ENCODE measurements at regions not wholly inside any gene's neighbourhood (a gene's known extent, or its start where the extent isn't known, plus 50 kb on each side); places are given as distances from the start of the nearest gene placed in this dataset.

DNA sequence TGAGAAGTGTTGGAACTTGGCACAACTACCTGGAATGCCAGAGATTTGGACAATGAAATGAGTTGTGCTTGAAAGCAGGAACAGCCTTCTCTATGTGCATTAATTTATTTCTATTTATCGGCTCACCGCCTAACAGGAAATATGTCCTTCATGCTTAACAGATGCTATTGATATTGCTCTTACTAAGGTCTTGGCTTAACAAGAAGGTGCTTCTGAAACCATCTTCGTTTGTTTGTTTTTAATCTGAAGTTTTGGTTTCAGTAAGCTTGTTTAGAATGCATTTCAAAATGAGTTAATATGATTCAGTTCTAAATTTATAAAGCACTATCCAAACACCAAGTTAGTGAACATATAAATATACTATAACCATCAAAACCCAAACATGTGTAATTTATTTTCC is 898.3 kb upstream of the B3GALT2 start:
- Histone ChIP-seq H3K4me1 (ENCODE audit: control insufficient read depth, insufficient read depth, low read length) (no peaks in the 10 kb centered on the region), H3K36me3 (ENCODE audit: control insufficient read depth, insufficient read depth, low read length) (no peaks in the 10 kb centered on the region), H3K9ac (ENCODE audit: low read depth, low read length) (no peak overlapping the region), H3K27me3 (ENCODE audit: control insufficient read depth, insufficient read depth, low read length) (no peaks in the 10 kb centered on the region), H3K9me3 (ENCODE audit: control insufficient read depth, insufficient read depth, low read length) (no peaks in the 10 kb centered on the region), H3K4me3 (ENCODE audit: low read depth, low read length) (no peak overlapping the region)

DNA sequence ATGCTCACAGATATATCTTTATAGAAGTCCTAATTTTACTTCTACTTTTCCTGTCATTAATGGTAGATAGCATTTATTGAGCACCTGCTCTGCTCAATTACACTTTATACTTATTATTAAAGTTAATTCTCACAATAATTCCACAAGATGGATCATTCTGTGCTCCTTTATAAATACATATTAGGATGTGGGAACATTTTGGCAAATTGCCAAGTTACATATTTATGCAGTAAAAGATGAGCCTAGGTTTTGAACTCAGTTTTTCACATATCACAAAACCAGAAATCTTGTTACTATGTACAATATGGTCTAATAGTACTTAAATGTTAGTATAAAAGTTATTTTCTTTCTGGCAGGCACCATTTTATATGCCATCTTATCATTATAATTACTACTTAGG is 895.0 kb upstream of the B3GALT2 start:
- no peaks in the 10 kb centered on the region for H3K27me3 ChIP-seq (ENCODE audit: control insufficient read depth, insufficient read depth, low read length)
- H3K9ac ChIP-seq (ENCODE audit: low read depth, low read length): no peak overlapping the region
- H3K4me3 ChIP-seq (ENCODE audit: low read depth, low read length): no peak overlapping the region
- H3K9me3 ChIP-seq (ENCODE audit: control insufficient read depth, insufficient read depth, low read length): no peaks in the 10 kb centered on the region
- no peaks in the 10 kb centered on the region for H3K36me3 ChIP-seq (ENCODE audit: control insufficient read depth, insufficient read depth, low read length)
- no peaks in the 10 kb centered on the region for H3K4me1 ChIP-seq (ENCODE audit: control insufficient read depth, insufficient read depth, low read length)

DNA sequence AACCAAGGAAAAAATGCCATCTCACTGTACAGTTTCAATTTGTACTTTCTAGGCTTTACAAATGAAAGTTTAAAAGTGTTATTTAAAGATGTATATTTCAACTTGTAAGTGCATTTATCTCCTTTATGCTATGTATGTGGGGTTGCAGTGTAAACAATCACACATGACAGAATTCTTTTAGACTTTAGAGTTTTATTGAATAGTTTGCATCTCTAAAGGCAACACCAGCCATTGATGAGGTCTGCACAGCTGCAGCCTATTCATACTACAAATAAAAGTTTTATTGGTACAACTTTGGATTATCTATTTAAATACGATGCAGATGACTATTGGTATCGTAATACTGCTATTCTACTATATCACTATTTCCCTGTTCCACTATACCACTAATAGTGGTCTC is 894.4 kb upstream of the B3GALT2 start:
- no peaks in the 10 kb centered on the region for H3K9me3 ChIP-seq (ENCODE audit: control insufficient read depth, insufficient read depth, low read length)
- H3K4me3 ChIP-seq (ENCODE audit: low read depth, low read length): no peak overlapping the region
- no peak overlapping the region for H3K9ac ChIP-seq (ENCODE audit: low read depth, low read length)
- no peaks in the 10 kb centered on the region for H3K4me1 ChIP-seq (ENCODE audit: control insufficient read depth, insufficient read depth, low read length)
- no peaks in the 10 kb centered on the region for H3K27me3 ChIP-seq (ENCODE audit: control insufficient read depth, insufficient read depth, low read length)
- no peaks in the 10 kb centered on the region for H3K36me3 ChIP-seq (ENCODE audit: control insufficient read depth, insufficient read depth, low read length)

DNA sequence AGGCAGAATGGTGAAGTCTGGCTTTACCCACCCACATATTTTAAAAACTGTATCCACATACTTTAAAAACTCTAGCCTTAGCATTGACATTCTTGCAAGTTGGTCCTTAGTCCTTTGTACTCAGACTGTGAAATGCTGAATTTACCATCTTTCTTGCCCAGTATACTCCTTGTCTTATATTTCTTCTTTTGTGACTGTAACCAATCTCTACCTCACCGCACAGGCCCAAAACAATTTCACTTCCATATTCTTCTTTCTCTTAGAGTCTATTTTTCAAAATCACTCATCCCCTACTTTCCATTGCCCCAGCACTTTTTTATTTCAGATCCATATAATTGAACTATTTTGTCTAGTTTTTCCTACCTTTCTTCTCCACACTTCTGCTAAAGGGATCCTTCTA is 892.4 kb upstream of the B3GALT2 start:
- Histone ChIP-seq H3K27me3 (ENCODE audit: control insufficient read depth, insufficient read depth, low read length) (no peaks in the 10 kb centered on the region), H3K4me1 (ENCODE audit: control insufficient read depth, insufficient read depth, low read length) (no peaks in the 10 kb centered on the region)

DNA sequence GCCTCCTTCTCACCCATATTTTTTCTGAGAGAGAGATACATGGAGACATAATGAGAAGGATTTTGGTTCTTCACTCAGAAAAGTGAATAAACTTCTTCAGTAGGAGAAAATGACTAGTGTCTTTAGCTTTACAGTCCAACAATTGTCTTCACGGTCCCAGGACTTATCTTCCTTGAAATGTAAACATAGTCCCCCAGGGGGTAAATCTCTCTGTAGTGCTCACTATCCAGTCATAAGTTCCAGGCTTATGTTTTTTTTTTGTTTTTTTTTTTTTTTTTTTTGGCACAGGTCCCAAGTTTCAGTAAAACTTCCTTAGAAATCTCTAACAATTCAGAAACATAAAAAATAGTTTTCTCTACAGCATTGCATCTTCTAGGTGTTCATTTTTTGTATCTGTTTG is 890.2 kb upstream of the B3GALT2 start:
- H3K4me1 ChIP-seq (ENCODE audit: control insufficient read depth, insufficient read depth, low read length): no peaks in the 10 kb centered on the region
- H3K9me3 ChIP-seq (ENCODE audit: control insufficient read depth, insufficient read depth, low read length): no peaks in the 10 kb centered on the region
- no peak overlapping the region for H3K9ac ChIP-seq (ENCODE audit: low read depth, low read length)
- no peaks in the 10 kb centered on the region for H3K27me3 ChIP-seq (ENCODE audit: control insufficient read depth, insufficient read depth, low read length)
- no peaks in the 10 kb centered on the region for H3K36me3 ChIP-seq (ENCODE audit: control insufficient read depth, insufficient read depth, low read length)
- no peak overlapping the region for H3K4me3 ChIP-seq (ENCODE audit: low read depth, low read length)

More for the DNA sequence above, 892.4 kb upstream of the B3GALT2 start:
- Histone ChIP-seq H3K36me3 (ENCODE audit: control insufficient read depth, insufficient read depth, low read length) (no peaks in the 10 kb centered on the region), H3K9me3 (ENCODE audit: control insufficient read depth, insufficient read depth, low read length) (no peaks in the 10 kb centered on the region), H3K4me3 (ENCODE audit: low read depth, low read length) (no peak overlapping the region), H3K9ac (ENCODE audit: low read depth, low read length) (no peak overlapping the region)

DNA sequence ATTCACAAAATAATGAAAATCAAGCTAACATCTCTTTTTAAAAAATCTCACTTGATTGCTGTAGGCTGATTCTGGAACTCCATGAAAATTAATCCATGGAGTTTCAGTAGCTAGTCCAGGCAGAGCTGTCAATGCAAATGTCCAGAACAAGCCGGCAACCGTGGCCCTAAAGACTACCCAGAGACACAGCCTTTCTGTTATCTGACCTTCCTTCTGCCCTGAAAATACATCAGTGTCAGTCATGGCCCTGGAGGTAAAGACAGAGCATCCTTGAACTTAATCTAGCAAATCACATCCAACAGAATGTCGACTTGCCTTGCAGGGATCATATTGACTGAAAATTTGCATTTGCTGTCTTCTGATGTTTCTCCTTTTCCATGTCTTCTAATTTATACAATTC is 887.4 kb upstream of the B3GALT2 start:
- Histone ChIP-seq H3K36me3 (ENCODE audit: control insufficient read depth, insufficient read depth, low read length) (no peaks in the 10 kb centered on the region), H3K4me3 (ENCODE audit: low read depth, low read length) (no peak overlapping the region)

DNA sequence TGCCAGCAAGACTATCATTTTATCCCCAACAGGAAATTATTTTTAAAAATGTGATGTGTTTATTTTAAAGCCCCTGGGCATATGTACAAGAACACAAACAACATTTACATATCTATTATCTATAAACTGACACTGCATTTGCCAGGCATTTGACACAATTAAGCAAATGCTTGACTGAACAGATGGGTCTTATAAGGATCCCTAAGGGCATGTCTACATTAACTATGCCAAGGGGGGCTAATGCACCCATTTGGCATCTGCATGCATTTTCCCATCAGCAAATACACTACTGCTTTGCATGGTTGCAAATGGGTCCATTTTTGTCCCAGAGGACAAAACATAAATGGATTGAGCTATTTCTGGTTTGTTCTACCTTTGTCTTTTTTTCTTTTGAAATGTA is 884.8 kb upstream of the B3GALT2 start:
- H3K27me3 ChIP-seq (ENCODE audit: control insufficient read depth, insufficient read depth, low read length): no peaks in the 10 kb centered on the region
- no peak overlapping the region for H3K4me3 ChIP-seq (ENCODE audit: low read depth, low read length)
- no peaks in the 10 kb centered on the region for H3K4me1 ChIP-seq (ENCODE audit: control insufficient read depth, insufficient read depth, low read length)
- H3K36me3 ChIP-seq (ENCODE audit: control insufficient read depth, insufficient read depth, low read length): no peaks in the 10 kb centered on the region
- H3K9ac ChIP-seq (ENCODE audit: low read depth, low read length): no peak overlapping the region
- no peaks in the 10 kb centered on the region for H3K9me3 ChIP-seq (ENCODE audit: control insufficient read depth, insufficient read depth, low read length)

More for the DNA sequence above, 887.4 kb upstream of the B3GALT2 start:
- Histone ChIP-seq H3K9ac (ENCODE audit: low read depth, low read length) (no peak overlapping the region), H3K27me3 (ENCODE audit: control insufficient read depth, insufficient read depth, low read length) (no peaks in the 10 kb centered on the region), H3K4me1 (ENCODE audit: control insufficient read depth, insufficient read depth, low read length) (no peaks in the 10 kb centered on the region), H3K9me3 (ENCODE audit: control insufficient read depth, insufficient read depth, low read length) (no peaks in the 10 kb centered on the region)

DNA sequence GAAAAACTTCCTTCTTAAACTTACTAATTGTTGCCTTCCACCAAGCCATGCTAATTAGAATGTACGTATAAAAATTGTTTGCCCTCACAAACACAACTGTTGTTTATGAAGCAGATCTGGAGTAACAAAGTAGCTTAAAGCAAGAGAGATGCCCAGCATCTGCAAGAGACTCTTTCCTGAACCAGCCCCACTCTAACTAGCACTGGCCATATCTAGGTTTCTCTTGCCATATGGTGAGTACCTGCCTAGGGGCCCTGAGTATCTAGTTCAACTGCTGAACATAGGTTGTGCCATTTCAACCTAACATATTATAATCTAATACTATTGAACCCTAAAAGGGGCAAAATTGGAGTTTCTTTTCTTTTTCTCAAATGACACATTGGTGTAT is 883.4 kb upstream of the B3GALT2 start:
- Histone ChIP-seq H3K9ac (ENCODE audit: low read depth, low read length) (no peak overlapping the region), H3K4me1 (ENCODE audit: control insufficient read depth, insufficient read depth, low read length) (no peaks in the 10 kb centered on the region), H3K36me3 (ENCODE audit: control insufficient read depth, insufficient read depth, low read length) (no peaks in the 10 kb centered on the region), H3K4me3 (ENCODE audit: low read depth, low read length) (no peak overlapping the region), H3K27me3 (ENCODE audit: control insufficient read depth, insufficient read depth, low read length) (no peaks in the 10 kb centered on the region), H3K9me3 (ENCODE audit: control insufficient read depth, insufficient read depth, low read length) (no peaks in the 10 kb centered on the region)

DNA sequence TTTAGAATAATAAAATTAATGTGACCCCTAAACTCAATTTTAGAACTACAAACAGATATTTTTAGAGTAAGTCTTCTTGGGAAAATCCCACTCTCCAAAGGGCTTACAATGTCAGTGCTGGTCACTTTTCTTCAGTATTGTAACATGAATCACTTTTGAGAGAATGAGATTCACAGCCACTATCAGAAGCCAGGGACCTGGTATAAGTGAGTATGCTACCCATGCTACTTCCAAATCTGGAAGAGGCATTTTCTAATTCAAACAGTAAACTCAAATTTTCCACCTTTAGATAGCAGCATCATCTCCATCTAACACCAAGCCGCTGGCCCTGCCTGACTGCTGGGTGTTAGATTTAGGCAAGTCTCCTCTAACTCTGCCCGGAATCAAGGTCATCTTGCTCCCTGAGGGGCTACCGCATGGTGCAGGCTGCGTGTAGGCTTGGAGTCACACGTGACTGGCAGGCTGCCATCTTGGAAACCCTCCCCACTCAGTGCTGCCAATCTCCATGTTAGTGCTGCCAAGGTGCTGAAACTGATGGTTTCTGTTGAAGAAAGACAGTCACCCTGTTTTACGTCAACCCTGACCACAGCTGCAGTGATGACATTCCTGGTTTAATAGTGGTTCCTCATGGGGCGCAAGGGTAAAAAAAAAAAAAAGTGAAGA is 882.9 kb upstream of the B3GALT2 start:
- no peaks in the 10 kb centered on the region for H3K36me3 ChIP-seq (ENCODE audit: control insufficient read depth, insufficient read depth, low read length)
- no peak overlapping the region for H3K4me3 ChIP-seq (ENCODE audit: low read depth, low read length)
- H3K9me3 ChIP-seq (ENCODE audit: control insufficient read depth, insufficient read depth, low read length): no peaks in the 10 kb centered on the region
- H3K27me3 ChIP-seq (ENCODE audit: control insufficient read depth, insufficient read depth, low read length): no peaks in the 10 kb centered on the region
- no peaks in the 10 kb centered on the region for H3K4me1 ChIP-seq (ENCODE audit: control insufficient read depth, insufficient read depth, low read length)
- no peak overlapping the region for H3K9ac ChIP-seq (ENCODE audit: low read depth, low read length)

DNA sequence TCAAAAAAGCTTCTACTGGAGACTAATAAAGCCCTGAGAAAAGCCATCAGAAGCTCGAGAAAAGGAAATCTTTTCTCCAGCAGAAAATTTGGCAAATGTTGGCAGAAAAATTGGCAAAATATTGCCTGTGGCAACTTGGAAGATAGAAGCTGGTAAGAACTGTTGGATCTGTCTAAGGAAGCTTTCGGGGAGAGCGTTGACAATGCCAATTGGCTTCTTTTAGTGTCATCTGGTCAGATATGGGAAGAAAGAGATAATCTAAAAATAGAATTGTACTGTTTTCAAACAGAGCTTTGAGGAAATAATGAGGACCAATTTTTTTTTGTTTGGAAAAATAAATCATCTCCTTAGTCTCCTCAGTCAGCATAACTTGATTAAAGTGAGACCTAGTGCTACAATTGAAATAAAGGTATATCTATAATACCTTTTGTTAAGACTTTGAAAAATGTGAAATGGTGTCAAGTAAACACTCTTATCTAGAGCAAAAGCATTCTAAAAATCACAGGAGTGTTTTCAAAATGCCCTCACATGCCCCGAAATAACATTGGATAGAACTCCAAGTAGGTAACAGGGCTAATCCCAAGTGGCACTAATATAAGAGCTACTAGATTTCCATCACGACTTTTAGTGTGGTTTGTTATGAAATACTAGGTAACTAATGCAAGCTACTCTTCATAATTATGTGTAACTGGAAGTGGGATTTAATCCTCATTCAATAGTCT is 882.2 kb upstream of the B3GALT2 start:
- Histone ChIP-seq H3K9ac (ENCODE audit: low read depth, low read length) (no peak overlapping the region), H3K9me3 (ENCODE audit: control insufficient read depth, insufficient read depth, low read length) (no peaks in the 10 kb centered on the region), H3K27me3 (ENCODE audit: control insufficient read depth, insufficient read depth, low read length) (no peaks in the 10 kb centered on the region), H3K36me3 (ENCODE audit: control insufficient read depth, insufficient read depth, low read length) (no peaks in the 10 kb centered on the region), H3K4me1 (ENCODE audit: control insufficient read depth, insufficient read depth, low read length) (no peaks in the 10 kb centered on the region), H3K4me3 (ENCODE audit: low read depth, low read length) (no peak overlapping the region)

DNA sequence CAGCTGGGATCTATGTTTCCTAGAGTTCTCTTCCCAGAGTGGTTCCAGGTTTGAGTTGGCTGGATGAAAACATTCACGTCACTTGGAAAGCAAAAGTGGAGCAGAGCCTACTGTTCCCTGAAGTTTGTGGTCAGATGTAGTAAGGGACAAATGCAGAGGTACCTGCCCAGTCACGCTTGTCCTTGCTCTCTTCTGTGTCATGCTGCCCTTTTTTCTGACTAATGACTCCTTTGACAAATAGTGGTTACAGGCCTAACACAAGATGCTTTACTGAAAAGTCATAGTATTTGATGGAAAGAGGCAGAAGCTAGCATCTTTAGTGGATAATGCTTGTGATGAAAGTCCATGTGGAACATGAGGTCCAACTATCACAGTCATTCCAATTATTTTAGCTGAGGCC is 881.4 kb upstream of the B3GALT2 start:
- H3K4me1 ChIP-seq (ENCODE audit: control insufficient read depth, insufficient read depth, low read length): no peaks in the 10 kb centered on the region
- H3K27me3 ChIP-seq (ENCODE audit: control insufficient read depth, insufficient read depth, low read length): no peaks in the 10 kb centered on the region
- no peaks in the 10 kb centered on the region for H3K9me3 ChIP-seq (ENCODE audit: control insufficient read depth, insufficient read depth, low read length)
- no peak overlapping the region for H3K9ac ChIP-seq (ENCODE audit: low read depth, low read length)
- no peak overlapping the region for H3K4me3 ChIP-seq (ENCODE audit: low read depth, low read length)
- no peaks in the 10 kb centered on the region for H3K36me3 ChIP-seq (ENCODE audit: control insufficient read depth, insufficient read depth, low read length)

DNA sequence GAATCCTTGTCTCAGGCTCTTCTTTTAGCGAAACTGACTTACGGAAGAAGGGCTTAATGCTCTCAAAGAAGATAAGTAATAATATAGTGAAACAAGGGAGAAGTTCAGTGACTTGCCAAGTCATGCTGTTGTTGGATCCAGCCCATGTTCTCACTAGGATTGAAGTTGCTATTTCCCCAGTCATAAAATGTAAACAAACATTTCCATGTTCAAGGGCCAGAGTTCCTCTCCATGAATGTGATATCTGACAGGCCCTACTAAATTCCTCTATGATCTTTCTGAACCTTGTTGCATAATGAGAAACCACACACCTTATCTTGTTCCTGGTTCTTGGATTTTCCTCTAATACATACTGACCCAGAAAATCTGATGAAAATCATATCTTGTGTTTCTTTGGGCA is 876.5 kb upstream of the B3GALT2 start:
- Histone ChIP-seq H3K9ac (ENCODE audit: low read depth, low read length) (no peak overlapping the region), H3K9me3 (ENCODE audit: control insufficient read depth, insufficient read depth, low read length) (peaks cover 8% of the 10 kb centered on the region)

More for the DNA sequence above, 876.5 kb upstream of the B3GALT2 start:
- Histone ChIP-seq H3K4me3 (ENCODE audit: low read depth, low read length) (no peak overlapping the region), H3K36me3 (ENCODE audit: control insufficient read depth, insufficient read depth, low read length) (no peaks in the 10 kb centered on the region), H3K4me1 (ENCODE audit: control insufficient read depth, insufficient read depth, low read length) (no peaks in the 10 kb centered on the region), H3K27me3 (ENCODE audit: control insufficient read depth, insufficient read depth, low read length) (no peaks in the 10 kb centered on the region)

Data from iPS-15b (cell line).